OCI-LY3 (cell line): ENCODE measurements at regions not wholly inside any gene's neighbourhood (a gene's known extent, or its start where the extent isn't known, plus 50 kb on each side); places are given as distances from the start of the nearest gene placed in this dataset.

ENCODE experiments used
- EZH2phosphoT487 ChIP-seq: fragments of 200-600 bp; shearing (Covaris generic); IDR thresholded peaks from 2 replicates; pipeline ENCODE4 v1.6.1; 2018; ENCODE audit warnings: antibody characterized with exemption, mixed run types, low read depth
- TF ChIP-seq, protein P1 (sequence below): fragments of 200-600, 300-600 bp; sonication (generic); IDR thresholded peaks from 2 replicates; pipeline ENCODE4 v1.5.1; 2014; ENCODE audit warnings: antibody characterized with exemption, low read length, low read depth

DNA sequence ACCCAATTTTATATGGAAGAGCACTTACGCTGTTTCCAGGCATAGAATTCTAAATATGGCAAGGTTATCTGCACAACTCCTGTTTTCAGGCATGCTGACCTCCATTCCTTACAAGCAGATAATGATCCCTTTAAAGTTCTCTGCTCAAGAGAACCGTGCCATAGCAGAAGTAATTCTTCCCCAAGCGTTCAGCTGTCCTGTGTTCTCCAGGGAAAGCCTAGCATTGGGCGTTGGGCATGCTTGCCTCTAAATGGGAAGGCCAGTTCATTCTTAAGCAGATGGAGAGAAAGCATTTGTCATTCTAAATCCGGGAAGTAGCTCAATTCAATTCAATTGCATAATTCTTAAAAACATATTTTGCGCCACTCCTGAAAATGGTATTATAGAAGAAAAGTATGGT lies 55.7 kb upstream of the EML4 start:
- TF ChIP-seq, protein P1, sequence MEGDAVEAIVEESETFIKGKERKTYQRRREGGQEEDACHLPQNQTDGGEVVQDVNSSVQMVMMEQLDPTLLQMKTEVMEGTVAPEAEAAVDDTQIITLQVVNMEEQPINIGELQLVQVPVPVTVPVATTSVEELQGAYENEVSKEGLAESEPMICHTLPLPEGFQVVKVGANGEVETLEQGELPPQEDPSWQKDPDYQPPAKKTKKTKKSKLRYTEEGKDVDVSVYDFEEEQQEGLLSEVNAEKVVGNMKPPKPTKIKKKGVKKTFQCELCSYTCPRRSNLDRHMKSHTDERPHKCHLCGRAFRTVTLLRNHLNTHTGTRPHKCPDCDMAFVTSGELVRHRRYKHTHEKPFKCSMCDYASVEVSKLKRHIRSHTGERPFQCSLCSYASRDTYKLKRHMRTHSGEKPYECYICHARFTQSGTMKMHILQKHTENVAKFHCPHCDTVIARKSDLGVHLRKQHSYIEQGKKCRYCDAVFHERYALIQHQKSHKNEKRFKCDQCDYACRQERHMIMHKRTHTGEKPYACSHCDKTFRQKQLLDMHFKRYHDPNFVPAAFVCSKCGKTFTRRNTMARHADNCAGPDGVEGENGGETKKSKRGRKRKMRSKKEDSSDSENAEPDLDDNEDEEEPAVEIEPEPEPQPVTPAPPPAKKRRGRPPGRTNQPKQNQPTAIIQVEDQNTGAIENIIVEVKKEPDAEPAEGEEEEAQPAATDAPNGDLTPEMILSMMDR: no peak
- TF ChIP-seq EZH2phosphoT487: no peak
